ENCODE measurements at regions not wholly inside any gene's neighbourhood (a gene's known extent, or its start where the extent isn't known, plus 50 kb on each side); places are given as distances from the start of the nearest gene placed in this dataset.

DNA sequence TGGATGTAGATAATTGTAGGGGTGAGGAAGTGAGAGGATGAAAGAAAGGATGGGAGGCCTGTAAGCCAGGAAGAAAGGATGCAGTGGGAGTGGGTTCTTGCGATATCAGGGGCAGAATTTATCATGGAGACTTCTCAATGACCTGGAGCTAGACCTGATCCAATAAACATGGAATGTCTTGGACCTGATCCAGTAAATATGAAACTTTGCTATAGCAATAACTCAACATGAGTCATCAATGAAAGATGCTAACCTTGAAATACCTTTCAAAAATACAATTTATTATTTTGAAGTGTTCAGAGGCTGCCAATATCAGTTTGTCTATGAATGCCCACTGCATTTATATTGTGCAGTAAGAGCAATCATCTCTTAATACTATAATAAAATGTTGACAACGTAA is 279.5 kb downstream of the POU4F1 start:
- TF ChIP-seq, protein P1, sequence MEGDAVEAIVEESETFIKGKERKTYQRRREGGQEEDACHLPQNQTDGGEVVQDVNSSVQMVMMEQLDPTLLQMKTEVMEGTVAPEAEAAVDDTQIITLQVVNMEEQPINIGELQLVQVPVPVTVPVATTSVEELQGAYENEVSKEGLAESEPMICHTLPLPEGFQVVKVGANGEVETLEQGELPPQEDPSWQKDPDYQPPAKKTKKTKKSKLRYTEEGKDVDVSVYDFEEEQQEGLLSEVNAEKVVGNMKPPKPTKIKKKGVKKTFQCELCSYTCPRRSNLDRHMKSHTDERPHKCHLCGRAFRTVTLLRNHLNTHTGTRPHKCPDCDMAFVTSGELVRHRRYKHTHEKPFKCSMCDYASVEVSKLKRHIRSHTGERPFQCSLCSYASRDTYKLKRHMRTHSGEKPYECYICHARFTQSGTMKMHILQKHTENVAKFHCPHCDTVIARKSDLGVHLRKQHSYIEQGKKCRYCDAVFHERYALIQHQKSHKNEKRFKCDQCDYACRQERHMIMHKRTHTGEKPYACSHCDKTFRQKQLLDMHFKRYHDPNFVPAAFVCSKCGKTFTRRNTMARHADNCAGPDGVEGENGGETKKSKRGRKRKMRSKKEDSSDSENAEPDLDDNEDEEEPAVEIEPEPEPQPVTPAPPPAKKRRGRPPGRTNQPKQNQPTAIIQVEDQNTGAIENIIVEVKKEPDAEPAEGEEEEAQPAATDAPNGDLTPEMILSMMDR (IDR thresholded peaks at IDR 0.05) = no peak
- TF ChIP-seq POLR2A (IDR thresholded peaks at IDR 0.05) = no peak
